Left lobe of liver (tissue), 2 donors: ENCODE measurements at regions not wholly inside any gene's neighbourhood (a gene's known extent, or its start where the extent isn't known, plus 50 kb on each side); places are given as distances from the start of the nearest gene placed in this dataset.

Source experiments
- ATAC-seq: fragments of 200-7000 bp; cut with Tn5 transposase; one replicate; pipeline ENCODE4 v1.9.1; 2020; ENCODE audit warnings: mild to moderate bottlenecking, moderate library complexity
- DNase-seq: peaks from one replicate; pipeline ENCODE4 v3.0.0-alpha.2; 2020; ENCODE audit warnings: low spot score
- donor health status: DM: no; HTN: no; CAD: no; lungs with moderate emphysema.
- donor health status: DM: no; HTN: yes; CAD: no.

- ATAC-seq (no peak), DNase-seq (no peak)
These were observed 417.0 kb downstream of the HTR7 start for GRCh38 chr10:90440870-90441269.

- no peak for ATAC-seq
- DNase-seq: no peak
These were observed 414.5 kb downstream of the HTR7 start for GRCh38 chr10:90443342-90443741.

GRCh38 chr10:90447831-90448230, 410.0 kb downstream of the HTR7 start:
- ATAC-seq: no peak
- no peak for DNase-seq

- ATAC-seq (no peak), DNase-seq (no peak)
These were observed 407.0 kb downstream of the HTR7 start for GRCh38 chr10:90450797-90451196.

DNA sequence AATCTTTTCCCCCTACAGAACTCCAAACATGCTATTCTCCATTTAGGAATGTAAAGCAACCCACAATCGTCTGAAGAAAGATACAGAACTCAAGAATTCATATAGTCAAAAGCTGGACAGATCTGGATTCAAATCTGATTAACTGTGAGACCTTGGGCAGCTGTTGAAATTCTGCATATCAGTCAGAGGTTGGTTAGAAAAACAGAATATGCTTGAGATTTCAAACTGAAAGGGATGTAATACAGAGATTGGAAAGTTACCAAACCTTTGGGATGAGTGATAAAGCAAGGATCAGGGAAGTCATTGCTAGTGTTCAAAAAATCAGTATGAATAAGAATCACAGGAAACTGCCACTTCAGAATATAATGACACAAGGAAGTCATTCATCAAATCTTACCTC, 406.6 kb downstream of the HTR7 start:
- DNase-seq: no peak
- ATAC-seq: no peak

- no peak for ATAC-seq
These were observed 399.8 kb downstream of the HTR7 start for GRCh38 chr10:90458054-90458453.

DNA sequence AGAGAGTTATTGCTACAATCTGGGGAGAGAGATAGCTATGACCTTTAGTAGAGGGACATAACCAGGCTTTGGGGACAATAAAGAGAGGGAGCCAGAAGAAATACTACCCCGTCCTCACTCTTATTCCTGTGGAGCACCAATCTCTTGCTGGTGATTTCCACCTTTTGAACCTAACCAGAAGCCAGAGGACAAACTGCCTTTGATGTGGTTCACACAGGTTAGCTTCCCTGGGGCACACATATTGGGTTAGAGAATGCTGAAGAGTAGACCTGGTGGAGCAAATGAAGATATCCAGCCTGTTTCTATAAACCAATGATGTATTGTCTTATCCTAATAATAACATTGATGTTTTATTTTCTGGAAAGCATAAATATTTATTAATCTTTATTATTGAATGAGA, 399.3 kb downstream of the HTR7 start:
- ATAC-seq (no peak), DNase-seq (no peak)

More at GRCh38 chr10:90458054-90458453, 399.8 kb downstream of the HTR7 start:
- no peak for DNase-seq

DNA sequence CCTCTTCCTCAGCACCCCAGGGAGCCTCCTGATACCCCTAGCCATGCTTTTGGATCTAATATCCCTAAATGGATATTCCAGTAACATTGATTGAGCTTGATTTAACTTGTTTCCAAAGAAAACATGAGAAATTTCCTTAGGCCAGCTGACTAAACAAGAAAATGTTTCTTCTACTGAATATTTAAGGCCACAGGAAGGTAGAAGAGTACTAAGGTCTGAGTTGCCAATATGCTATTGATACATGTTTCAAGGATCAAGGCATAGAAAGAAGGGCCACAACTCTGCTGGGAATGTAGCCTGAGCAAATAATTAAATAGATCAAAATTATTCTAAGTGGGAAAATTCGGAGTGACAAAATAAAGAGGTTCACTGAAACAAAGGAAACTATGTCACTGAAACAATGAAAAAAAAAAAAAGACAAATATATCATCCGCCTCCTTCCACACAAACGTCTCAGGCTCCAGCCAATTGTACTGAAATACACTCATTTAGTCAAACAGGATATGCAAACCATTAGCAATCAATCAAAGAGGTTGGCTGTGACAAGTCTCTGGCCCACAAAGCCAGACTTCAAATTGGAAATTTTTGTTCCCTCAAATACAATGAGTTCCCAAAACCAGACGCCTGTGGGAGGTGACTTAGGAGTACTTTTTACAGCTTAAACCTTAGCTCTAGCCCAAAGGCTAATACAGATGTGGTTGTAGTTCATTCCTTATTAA, 396.2 kb downstream of the HTR7 start:
- ATAC-seq: no peak
- DNase-seq: no peak

- no peak for DNase-seq
- ATAC-seq: no peak
These were observed 394.9 kb downstream of the HTR7 start for GRCh38 chr10:90462749-90463470.

DNA sequence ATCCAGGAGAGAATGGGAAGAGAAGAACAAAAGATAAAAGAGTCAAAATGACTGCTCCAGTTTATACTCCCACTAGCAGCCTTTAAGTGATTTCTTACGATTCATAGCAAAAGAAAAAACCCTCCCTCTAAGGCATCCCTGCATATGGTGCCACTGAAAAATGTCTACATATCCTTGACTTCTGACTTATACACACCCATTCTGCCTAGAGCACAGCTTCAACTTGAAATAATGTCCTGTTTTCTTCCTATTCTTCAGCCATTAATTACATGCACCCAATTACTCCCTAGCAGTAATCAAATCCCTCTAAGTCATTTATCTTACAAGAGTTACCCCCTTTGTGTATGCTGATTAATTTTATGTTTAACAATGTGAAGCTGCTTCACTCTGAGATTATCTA, 393.5 kb downstream of the HTR7 start:
- DNase-seq (no peak), ATAC-seq (no peak)

DNA sequence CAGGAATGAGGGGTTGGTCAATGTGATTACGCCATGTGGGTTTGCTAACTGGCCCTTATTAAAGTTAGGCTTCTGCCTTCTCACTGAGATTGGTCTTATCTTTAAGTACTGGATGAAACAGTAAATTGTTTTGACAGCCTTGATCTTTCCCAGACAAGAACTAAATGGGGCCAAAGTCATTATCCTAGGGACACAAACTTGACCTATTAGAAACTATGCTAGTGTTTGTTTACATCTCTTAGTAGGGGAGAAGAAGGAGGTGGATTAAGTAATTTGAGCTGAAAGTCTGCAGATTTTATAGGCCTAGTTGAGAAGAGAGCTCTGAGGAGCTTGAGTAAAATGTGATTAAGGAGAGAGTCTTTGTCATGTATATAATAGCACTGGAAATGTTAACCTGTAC, 386.9 kb downstream of the HTR7 start:
- DNase-seq (no peak), ATAC-seq (peak; percentile 29)

GRCh38 chr10:90480466-90480865, 377.4 kb downstream of the HTR7 start:
- DNase-seq (no peak), ATAC-seq (no peak)

DNA sequence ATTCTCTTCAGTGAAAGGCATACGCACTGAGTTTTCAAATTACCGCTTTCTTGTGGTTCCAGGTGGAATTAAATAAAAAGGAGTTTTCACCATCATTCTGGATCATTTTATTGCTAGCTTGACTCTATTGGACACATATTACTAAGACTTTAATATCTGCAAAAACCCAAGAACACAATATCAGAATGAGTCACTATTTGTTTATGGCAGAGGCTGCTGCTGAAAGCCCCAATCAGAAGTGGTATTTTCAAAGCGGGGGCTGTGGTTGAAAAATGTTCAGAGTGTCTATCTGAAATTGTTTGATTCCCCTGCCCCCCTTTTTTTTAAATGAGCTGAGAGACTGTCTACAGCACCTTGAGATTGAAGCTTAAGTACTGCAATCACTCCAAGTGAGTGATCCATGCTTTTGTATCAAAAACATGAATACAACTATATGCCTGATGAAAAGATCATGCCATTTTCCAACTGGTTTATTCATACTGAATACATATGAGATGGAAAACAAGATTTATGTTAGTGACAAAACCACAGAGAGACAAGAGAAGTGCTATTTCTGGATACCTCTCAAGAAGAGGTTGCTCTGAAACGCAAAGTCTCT, 376.4 kb downstream of the HTR7 start:
- ATAC-seq (no peak), DNase-seq (no peak)

DNA sequence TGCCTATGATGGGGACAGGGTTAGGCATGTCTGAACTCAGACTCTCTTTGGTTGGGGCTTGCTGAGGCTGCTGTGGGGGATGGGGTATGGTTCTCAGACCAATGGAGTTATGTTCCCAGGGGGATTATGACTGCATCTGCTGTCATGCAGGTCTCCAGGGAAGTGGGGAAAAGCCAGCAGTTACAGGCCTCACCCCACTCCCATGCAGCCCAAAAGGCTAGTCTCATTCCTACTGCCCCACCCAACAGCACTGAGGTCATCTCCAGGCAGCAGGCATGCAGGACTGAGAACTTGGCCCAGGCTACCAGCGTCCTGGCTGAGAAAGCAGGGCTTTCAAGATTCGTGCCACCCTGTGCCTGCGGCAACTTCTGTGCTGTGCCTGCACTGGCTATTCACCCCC, 373.3 kb downstream of the HTR7 start:
- no peak for ATAC-seq
- DNase-seq: no peak

DNA sequence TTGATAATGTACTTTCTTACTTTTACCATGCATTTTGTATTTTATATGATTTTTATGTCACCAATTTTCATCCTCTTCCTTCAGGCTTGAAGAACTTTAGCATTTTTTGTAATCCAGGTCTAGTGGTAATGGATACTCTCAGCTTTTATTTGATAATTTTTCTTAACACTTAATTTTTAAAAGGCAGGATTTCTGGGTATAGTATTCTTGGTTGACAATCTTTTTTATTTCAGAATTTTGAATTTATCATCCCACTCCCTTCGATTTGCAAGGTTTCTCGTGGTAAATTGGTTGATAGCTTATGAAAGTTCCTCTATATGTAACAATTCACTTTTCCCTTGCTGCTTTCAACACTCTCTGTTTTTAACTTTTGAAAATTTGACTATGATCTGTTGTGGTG, 363.7 kb downstream of the HTR7 start:
- ATAC-seq (no peak), DNase-seq (no peak)

DNA sequence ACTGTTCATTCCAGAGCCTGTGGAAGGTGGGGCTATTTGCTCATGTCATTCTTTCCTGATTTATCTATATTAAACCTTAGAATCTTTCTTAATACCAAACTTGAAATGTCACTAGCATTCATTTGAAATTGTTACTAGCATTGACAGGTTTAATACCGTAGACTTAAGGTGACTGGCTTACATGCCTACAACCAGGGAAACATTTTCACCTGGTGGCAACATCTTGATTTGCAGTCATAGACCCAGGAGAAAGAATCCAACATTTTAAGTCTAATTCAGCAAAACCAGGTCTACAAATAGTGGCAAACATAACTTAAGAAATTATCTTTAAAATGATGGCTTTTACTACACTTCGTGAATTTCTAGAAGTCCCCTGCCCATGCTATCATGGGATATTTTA, 353.7 kb downstream of the HTR7 start:
- ATAC-seq: no peak
- DNase-seq: no peak

DNA sequence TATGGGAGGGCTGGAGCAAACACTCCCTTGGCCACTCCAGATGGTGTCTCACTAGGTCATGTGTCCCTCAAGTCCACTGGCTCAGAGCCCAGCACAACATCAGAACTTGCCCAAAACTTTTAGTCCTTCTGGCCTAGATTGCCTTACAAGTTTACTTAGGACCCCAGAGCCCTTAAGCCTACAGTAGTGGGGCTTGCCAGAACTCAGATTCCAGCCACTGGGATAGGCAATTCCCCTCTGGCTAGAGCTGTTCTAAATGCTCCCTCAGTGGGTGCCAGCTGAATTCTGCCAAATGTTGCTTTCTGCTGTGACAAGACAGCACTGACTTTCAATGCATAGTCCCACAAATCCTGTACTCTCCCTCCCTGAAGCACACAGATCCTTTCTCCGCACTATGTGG, 331.1 kb downstream of the HTR7 start:
- DNase-seq: no peak
- ATAC-seq: no peak

DNA sequence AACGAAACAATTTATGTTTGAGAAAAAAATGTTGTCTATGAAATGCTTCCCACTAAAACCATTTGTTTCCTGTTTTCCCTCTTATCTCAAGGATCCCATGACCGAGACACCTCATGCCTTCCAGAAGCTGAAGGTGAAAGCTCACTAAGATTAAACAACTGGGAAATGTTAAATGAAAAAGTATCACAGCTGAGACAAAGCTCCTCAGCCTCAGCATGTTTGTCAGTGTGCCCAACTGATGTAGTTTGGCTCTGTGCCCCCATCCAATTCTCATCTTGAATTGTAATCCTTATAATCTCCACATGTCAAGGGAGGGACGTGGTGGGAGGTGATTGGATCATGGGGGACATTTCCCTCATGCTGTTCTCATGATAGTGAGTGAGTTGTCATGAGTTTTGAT, 327.3 kb downstream of the HTR7 start:
- no peak for ATAC-seq

DNA sequence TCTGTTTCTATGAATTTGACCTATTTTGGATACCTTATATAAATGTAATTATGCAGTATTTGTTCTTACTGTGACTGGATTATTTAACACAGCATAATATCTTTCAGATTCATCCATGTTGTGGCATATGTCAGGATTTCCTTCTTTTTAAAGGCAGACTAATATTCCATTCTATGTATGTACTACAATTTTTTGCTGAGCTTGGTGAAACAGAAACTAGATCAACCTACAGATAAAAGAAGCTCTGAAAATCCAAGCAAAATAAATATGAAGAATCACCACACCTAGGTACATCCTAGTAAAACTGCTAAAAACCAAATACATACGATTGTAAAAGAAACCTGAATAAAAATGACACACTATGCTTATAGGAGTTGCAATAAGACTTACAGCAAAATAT, 300.5 kb downstream of the HTR7 start:
- ATAC-seq (no peak), DNase-seq (no peak)

More for the DNA sequence above, 327.3 kb downstream of the HTR7 start:
- DNase-seq: no peak

- DNase-seq (no peak), ATAC-seq (no peak)
These were observed 297.5 kb downstream of the HTR7 start for GRCh38 chr10:90560331-90560730.

DNA sequence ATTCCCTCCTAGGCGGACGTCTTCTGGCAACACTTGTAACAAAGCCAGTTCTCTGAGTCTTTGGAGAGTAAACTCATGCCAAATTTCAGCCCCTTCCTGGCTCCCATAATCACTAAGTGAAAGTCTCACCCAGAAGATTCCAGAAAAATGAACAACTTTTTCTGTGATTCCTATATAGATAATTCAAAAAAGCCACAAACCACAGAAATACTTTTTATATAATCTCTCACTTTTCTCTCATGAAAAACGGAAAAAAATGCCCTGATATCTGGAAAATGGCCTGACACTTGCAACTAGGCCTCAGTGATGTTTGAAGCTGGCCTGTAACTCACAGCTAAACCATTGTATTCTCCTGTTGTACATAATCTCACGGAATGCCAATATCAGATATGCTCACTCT, 296.2 kb downstream of the HTR7 start:
- ATAC-seq (no peak), DNase-seq (no peak)
